GM12878 (cell line): ENCODE measurements at regions not wholly inside any gene's neighbourhood (a gene's known extent, or its start where the extent isn't known, plus 50 kb on each side); places are given as distances from the start of the nearest gene placed in this dataset.

Source experiments
- ATAC-seq: fragments of 200-7000 bp; cut with Tn5 transposase; 3 replicates; pipeline ENCODE4 v1.9.1; 2020; ENCODE audit warnings: mild to moderate bottlenecking, moderate library complexity
- BruUV-seq: library from RNA; stranded (reverse); fragments of 400-500 nt; replicated peaks from 2 replicates; lab custom pipeline; 2021; lab: Mats Ljungman, UMichigan
- CTCF ChIA-PET: fragments of 300-600 bp; sonication (Branson Sonifier 250); formaldehyde crosslinking; extraction: SDS; loops from one replicate; lab custom pipeline; 2021; ENCODE audit warnings: inconsistent platforms; lab: Yijun Ruan, JAX
- POLR2A ChIA-PET: fragments of 350-600 bp; formaldehyde crosslinking; extraction: SDS; loops from one replicate; lab custom pipeline; 2021; ENCODE audit warnings: inconsistent platforms; lab: Charles Lee
- RAD21 ChIA-PET: fragments of 300-600 bp; sonication (Branson Sonifier 250); formaldehyde crosslinking; loops from one replicate; lab custom pipeline; 2023; ENCODE audit warnings: antibody characterized with exemption; ENCODE audit not compliant: unreplicated experiment; lab: Charles Lee
- SMC1A ChIA-PET: fragments of 300-600 bp; sonication (Branson Sonifier 250); formaldehyde crosslinking; loops from one replicate; lab custom pipeline; 2023; ENCODE audit not compliant: unreplicated experiment, uncharacterized antibody; lab: Charles Lee
- DNase-seq: peaks from one replicate; pipeline ENCODE4 v3.0.0-alpha.2; 2011; ENCODE audit warnings: low read depth, low spot score
- FAIRE-seq: peaks from 3 replicates; lab custom pipeline; 2011; peaks lifted over from hg19 to GRCh38; lab: Jason Lieb, UNC
- H2AFZ ChIP-seq: 2 replicates; pipeline ENCODE4 v1.6.0; 2011; ENCODE audit warnings: low read depth, low read length, control low read depth; ENCODE audit not compliant: control insufficient read depth
- H3K27ac ChIP-seq: 2 replicates; pipeline ENCODE4 v1.5.1; 2011; ENCODE audit warnings: control low read depth; ENCODE audit not compliant: control insufficient read depth, insufficient read depth
- H3K27me3 ChIP-seq, 2 experiments: replicated peaks in 1 of 2; 2 replicates each; pipeline versions ENCODE4 v1.6.0 to v1.6.1; 2011; ENCODE audit warnings: low read length in 1 of 2; ENCODE audit not compliant: control insufficient read depth in 2 of 2, insufficient read depth in 2 of 2
- H3K36me3 ChIP-seq, 2 experiments: 2 replicates each; pipeline ENCODE4 v1.5.1; 2011; ENCODE audit warnings: low read length in 1 of 2; ENCODE audit not compliant: control insufficient read depth in 2 of 2, insufficient read depth in 2 of 2
- H3K4me1 ChIP-seq: 2 replicates; pipeline ENCODE4 v1.6.1; 2011; ENCODE audit warnings: mild to moderate bottlenecking, low read length, moderate library complexity, mixed read lengths; ENCODE audit not compliant: control insufficient read depth, insufficient read depth
- H3K4me2 ChIP-seq: 2 replicates; pipeline ENCODE4 v1.6.0; 2011; ENCODE audit warnings: control low read depth; ENCODE audit not compliant: control insufficient read depth, insufficient read depth
- H3K4me3 ChIP-seq: fragments of 200-600 bp; sonication (generic); 2 replicates; pipeline ENCODE4 v1.5.1; 2016
- H3K79me2 ChIP-seq: 2 replicates; pipeline ENCODE4 v1.6.0; 2011; ENCODE audit warnings: low read length; ENCODE audit not compliant: control insufficient read depth, insufficient read depth
- H3K9ac ChIP-seq: 2 replicates; pipeline ENCODE4 v1.8.0; 2011; ENCODE audit warnings: low read length, control low read depth, mixed read lengths; ENCODE audit not compliant: control insufficient read depth, insufficient read depth
- H3K9me3 ChIP-seq: replicated peaks from 3 replicates; pipeline ENCODE4 v1.5.1; 2011; ENCODE audit warnings: mild to moderate bottlenecking, low read length; ENCODE audit not compliant: control insufficient read depth, insufficient read depth
- H4K20me1 ChIP-seq: 2 replicates; pipeline ENCODE4 v1.6.0; 2011; ENCODE audit not compliant: control insufficient read depth, insufficient read depth
- BACH1 ChIP-seq: fragments of 450-650 bp; IDR thresholded peaks from 2 replicates; pipeline ENCODE4 v1.6.1; 2017; ENCODE audit warnings: mild to moderate bottlenecking, borderline replicate concordance
- SMAD5 ChIP-seq: IDR thresholded peaks from 2 replicates; pipeline ENCODE4 v1.6.1; 2016; ENCODE audit warnings: antibody characterized with exemption, low read depth
- SRF ChIP-seq, 2 experiments: IDR thresholded peaks; 2 replicates each; pipeline ENCODE4 v1.6.1; 2011; ENCODE audit warnings: low read depth in 2 of 2, low read length in 2 of 2, mild to moderate bottlenecking in 1 of 2, moderate library complexity in 1 of 2
- WGBS: methylation state at CpG from one replicate; pipeline ENCODE4 v1.1.6; 2016; ENCODE audit warnings: low lambda C conversion rate; ENCODE audit not compliant: insufficient replicate concordance, insufficient coverage; ENCODE audit errors: missing lambda C conversion rate; 5-methylcytosine and 5-hydroxymethylcytosine counted together
- in situ Hi-C: fragments of 300-500 bp; cut with MboI; formaldehyde crosslinking; loops from 9 replicates; pipeline ENCODE4 v1.14.3; 2018; ENCODE audit warnings: mixed read lengths
- intact Hi-C: fragments of 100-400 bp; cut with micrococcal nuclease; formaldehyde crosslinking; loops from one replicate; pipeline ENCODE4 v1.14.2; 2022; ENCODE audit not compliant: unreplicated experiment
- TF ChIP-seq, protein P1 (sequence below): fragments of 450-650 bp; formaldehyde crosslinking; IDR thresholded peaks from 2 replicates; pipeline ENCODE4 v1.5.0; 2022; ENCODE audit warnings: mild to moderate bottlenecking, missing genetic modification characterization

DNA sequence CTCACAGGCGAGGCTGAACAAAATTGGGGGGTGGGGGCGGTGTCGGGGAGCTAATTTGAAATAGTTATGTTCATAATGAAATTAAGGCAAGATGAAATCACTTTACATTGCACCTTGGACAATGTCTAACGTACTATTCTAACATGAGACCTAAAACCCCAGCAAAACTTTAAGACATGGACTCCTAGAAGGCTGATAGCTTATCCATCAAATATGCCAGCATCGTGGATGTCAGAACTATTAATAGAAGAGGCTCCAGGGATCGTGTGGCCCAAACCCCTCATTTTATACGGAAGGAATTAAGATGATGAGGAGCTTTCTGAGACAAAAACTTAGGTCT is 279.6 kb downstream of the SOX9 start:
- intact Hi-C loops, result no loop called here
- no peaks in the 10 kb centered on the region for H3K79me2 ChIP-seq

More for the DNA sequence above, 279.6 kb downstream of the SOX9 start:
- H3K27me3 ChIP-seq, result no peaks in the 10 kb centered on the region
- no peak for FAIRE-seq
- no TSS peak for BruUV-seq
- peaks cover 0 to 3% of the 10 kb centered on the region in 2 experiments; a peak in 2 of 4 replicates for H3K36me3 ChIP-seq
- H3K4me1 ChIP-seq, result no peaks in the 10 kb centered on the region
- WGBS, result 62% methylated on average over 7 of the region's 7 CpGs
- no peak overlapping the region for H3K27ac ChIP-seq
- ChIA-PET CTCF (interaction anchor here (0.8 kb wide), 2 partner anchors 131 to 156 kb away, joined by 3 read pairs; no protein-coding TSS in a partner anchor), POLR2A (no interaction called here), SMC1A (interaction anchor here (0.6 to 1.5 kb wide), 4 partner anchors 10 to 221 kb away, joined by 3 to 5 read pairs (median 4); no protein-coding TSS in a partner anchor), RAD21 (no interaction called here)
- TF ChIP-seq SMAD5, result no peak
- no peak for TF ChIP-seq BACH1
- no peak for TF ChIP-seq SRF (IDR thresholded peaks at IDR 0.05; ENCODE audit: low read depth in 2 of 2, low read length in 2 of 2)
- TF ChIP-seq, protein P1, sequence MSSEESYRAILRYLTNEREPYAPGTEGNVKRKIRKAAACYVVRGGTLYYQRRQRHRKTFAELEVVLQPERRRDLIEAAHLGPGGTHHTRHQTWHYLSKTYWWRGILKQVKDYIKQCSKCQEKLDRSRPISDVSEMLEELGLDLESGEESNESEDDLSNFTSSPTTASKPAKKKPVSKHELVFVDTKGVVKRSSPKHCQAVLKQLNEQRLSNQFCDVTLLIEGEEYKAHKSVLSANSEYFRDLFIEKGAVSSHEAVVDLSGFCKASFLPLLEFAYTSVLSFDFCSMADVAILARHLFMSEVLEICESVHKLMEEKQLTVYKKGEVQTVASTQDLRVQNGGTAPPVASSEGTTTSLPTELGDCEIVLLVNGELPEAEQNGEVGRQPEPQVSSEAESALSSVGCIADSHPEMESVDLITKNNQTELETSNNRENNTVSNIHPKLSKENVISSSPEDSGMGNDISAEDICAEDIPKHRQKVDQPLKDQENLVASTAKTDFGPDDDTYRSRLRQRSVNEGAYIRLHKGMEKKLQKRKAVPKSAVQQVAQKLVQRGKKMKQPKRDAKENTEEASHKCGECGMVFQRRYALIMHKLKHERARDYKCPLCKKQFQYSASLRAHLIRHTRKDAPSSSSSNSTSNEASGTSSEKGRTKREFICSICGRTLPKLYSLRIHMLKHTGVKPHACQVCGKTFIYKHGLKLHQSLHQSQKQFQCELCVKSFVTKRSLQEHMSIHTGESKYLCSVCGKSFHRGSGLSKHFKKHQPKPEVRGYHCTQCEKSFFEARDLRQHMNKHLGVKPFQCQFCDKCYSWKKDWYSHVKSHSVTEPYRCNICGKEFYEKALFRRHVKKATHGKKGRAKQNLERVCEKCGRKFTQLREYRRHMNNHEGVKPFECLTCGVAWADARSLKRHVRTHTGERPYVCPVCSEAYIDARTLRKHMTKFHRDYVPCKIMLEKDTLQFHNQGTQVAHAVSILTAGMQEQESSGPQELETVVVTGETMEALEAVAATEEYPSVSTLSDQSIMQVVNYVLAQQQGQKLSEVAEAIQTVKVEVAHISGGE (CRISPR knock-in tag), result no peak
- in situ Hi-C loops, result loop anchor here (25.0 kb wide), 1 partner anchor 1887 kb away; no protein-coding TSS in a partner anchor
- no peak overlapping the region for H2AFZ ChIP-seq
- ATAC-seq, result no peak
- no peaks in the 10 kb centered on the region for H4K20me1 ChIP-seq
- H3K9ac ChIP-seq, result no peak overlapping the region
- no peaks in the 10 kb centered on the region for H3K9me3 ChIP-seq
- H3K4me2 ChIP-seq, result no peak overlapping the region
- no peak for DNase-seq
- H3K4me3 ChIP-seq, result no peak overlapping the region
